H1 (cell line): ENCODE measurements at regions not wholly inside any gene's neighbourhood (a gene's known extent, or its start where the extent isn't known, plus 50 kb on each side); places are given as distances from the start of the nearest gene placed in this dataset.
"Not testable (repeated sequence)": the region's sequence is repeated elsewhere in the genome, so short reads cannot be mapped to it uniquely, and the experiment has no call there.

ENCODE experiments used
- CTCF ChIA-PET: fragments of 300-600 bp; sonication (Branson Sonifier 250); formaldehyde crosslinking; loops from one replicate; lab custom pipeline; 2021; ENCODE audit not compliant: partially characterized antibody; lab: Charles Lee
- POLR2A ChIA-PET: fragments of 300-600 bp; sonication (Branson Sonifier 250); formaldehyde crosslinking; loops from one replicate; lab custom pipeline; 2021; ENCODE audit warnings: inconsistent platforms; ENCODE audit not compliant: partially characterized antibody; lab: Charles Lee
- DNase-seq, 2 experiments: peaks; one replicate each; pipeline versions ENCODE4 v3.0.0 to v3.0.0-alpha.2; 2010 to 2022; ENCODE audit warnings: low spot score in 2 of 2, low read depth in 1 of 2, mixed read lengths in 1 of 2
- FAIRE-seq: peaks from 2 replicates; lab custom pipeline; 2011; peaks lifted over from hg19 to GRCh38; lab: Jason Lieb, UNC
- H2AFZ ChIP-seq: 2 replicates; pipeline ENCODE4 v1.8.1; 2012; ENCODE audit warnings: low read length, inconsistent platforms
- H2AK5ac ChIP-seq: 2 replicates; pipeline ENCODE4 v1.6.1; 2013; ENCODE audit warnings: low read depth, low read length
- H2BK120ac ChIP-seq: replicated peaks from 2 replicates; pipeline ENCODE3; 2013; ENCODE audit warnings: low read depth, low read length, inconsistent platforms
- H2BK12ac ChIP-seq: 2 replicates; pipeline ENCODE4 v1.6.1; 2013; ENCODE audit warnings: low read depth, low read length
- H2BK15ac ChIP-seq: 2 replicates; pipeline ENCODE4 v1.6.1; 2013; ENCODE audit warnings: low read length
- H2BK20ac ChIP-seq: 2 replicates; pipeline ENCODE4 v1.6.1; 2013; ENCODE audit warnings: low read length
- H2BK5ac ChIP-seq: 2 replicates; pipeline ENCODE4 v1.6.1; 2013; ENCODE audit warnings: low read depth, low read length
- H3K14ac ChIP-seq: 2 replicates; pipeline ENCODE4 v1.6.1; 2013; ENCODE audit warnings: inconsistent platforms; ENCODE audit not compliant: insufficient read length
- H3K18ac ChIP-seq: 2 replicates; pipeline ENCODE4 v1.6.1; 2013; ENCODE audit warnings: low read length; ENCODE audit errors: extremely low read depth
- H3K23ac ChIP-seq: 2 replicates; pipeline ENCODE4 v1.6.1; 2013; ENCODE audit warnings: inconsistent platforms; ENCODE audit not compliant: insufficient read length
- H3K23me2 ChIP-seq: 2 replicates; pipeline ENCODE4 v1.6.1; 2013; ENCODE audit warnings: low read depth, low read length
- H3K27ac ChIP-seq: 2 replicates; pipeline ENCODE4 v1.6.1; 2011; ENCODE audit warnings: low read depth, low read length, inconsistent platforms
- H3K27me3 ChIP-seq, 4 experiments: replicated peaks in 1 of 4; 1 replicate in 1 of 4; 2 replicates in 3 of 4; pipeline versions ENCODE4 v1.6.1 to v1.8.1; 2011 to 2013; ENCODE audit warnings: low read length in 3 of 4, mild to moderate bottlenecking in 3 of 4, inconsistent platforms in 2 of 4, mixed read lengths in 2 of 4, moderate library complexity in 1 of 4; ENCODE audit not compliant: control insufficient read depth in 3 of 4, insufficient read depth in 3 of 4; ENCODE audit errors: extremely low read depth in 1 of 4
- H3K36me3 ChIP-seq, 4 experiments: 2 replicates each; pipeline versions ENCODE4 v1.6.1 to v1.8.1; 2011 to 2013; ENCODE audit warnings: mild to moderate bottlenecking in 4 of 4, low read length in 3 of 4, moderate library complexity in 2 of 4, control low read depth in 1 of 4, inconsistent platforms in 1 of 4; ENCODE audit not compliant: insufficient read depth in 4 of 4, control insufficient read depth in 2 of 4
- H3K4ac ChIP-seq: replicated peaks from 2 replicates; pipeline ENCODE3; 2013; ENCODE audit warnings: low read length, low read depth, mixed read lengths, inconsistent platforms; ENCODE audit not compliant: insufficient read length
- H3K4me1 ChIP-seq, 4 experiments: replicated peaks in 1 of 4; 1 replicate in 1 of 4; 2 replicates in 3 of 4; pipeline versions ENCODE4 v1.6.1 to v1.8.1; 2011 to 2013; ENCODE audit warnings: low read length in 3 of 4, inconsistent platforms in 2 of 4, mixed read lengths in 1 of 4; ENCODE audit not compliant: insufficient read depth in 4 of 4, control insufficient read depth in 3 of 4
- H3K4me2 ChIP-seq, 2 experiments: 2 replicates each; pipeline versions ENCODE4 v1.6.1 to v1.8.1; 2011 to 2013; ENCODE audit warnings: low read depth in 2 of 2, low read length in 2 of 2, control low read depth in 1 of 2, inconsistent platforms in 1 of 2, mild to moderate bottlenecking in 1 of 2; ENCODE audit not compliant: insufficient read depth in 1 of 2
- H3K4me3 ChIP-seq, 4 experiments: fragments of 200-600, 300-600 bp in 1 of 4; sonication (generic), shearing (Covaris generic), sonication (Bioruptor Twin) in 1 of 4; 2 replicates each; pipeline versions ENCODE4 v1.5.1 to v1.8.1; 2011 to 2016; ENCODE audit warnings: low read length in 4 of 4, low read depth in 3 of 4, control low read depth in 2 of 4, inconsistent platforms in 2 of 4, mild to moderate bottlenecking in 2 of 4, mixed read lengths in 1 of 4, moderate library complexity in 1 of 4; ENCODE audit not compliant: insufficient read depth in 2 of 4; ENCODE audit errors: extremely low read depth in 1 of 4
- H3K56ac ChIP-seq: replicated peaks from 2 replicates; pipeline ENCODE3; 2013; ENCODE audit warnings: low read depth, mild to moderate bottlenecking, mixed read lengths, low read length, inconsistent platforms; ENCODE audit not compliant: insufficient read length
- H3K79me1 ChIP-seq: 2 replicates; pipeline ENCODE4 v1.6.1; 2013; ENCODE audit warnings: low read depth, low read length, control low read depth
- H3K79me2 ChIP-seq, 2 experiments: 2 replicates each; pipeline versions ENCODE4 v1.6.1 to v1.8.1; 2012 to 2013; ENCODE audit warnings: low read length in 2 of 2, mild to moderate bottlenecking in 2 of 2, inconsistent platforms in 1 of 2; ENCODE audit not compliant: insufficient read depth in 2 of 2, control insufficient read depth in 1 of 2
- H3K9ac ChIP-seq, 4 experiments: replicated peaks in 1 of 4; 1 replicate in 1 of 4; 2 replicates in 3 of 4; pipeline versions ENCODE4 v1.6.1 to v1.8.1; 2011 to 2013; ENCODE audit warnings: low read depth in 3 of 4, low read length in 3 of 4, control low read depth in 2 of 4, mild to moderate bottlenecking in 2 of 4, moderate library complexity in 2 of 4, inconsistent platforms in 1 of 4; ENCODE audit errors: extremely low read depth in 1 of 4
- H3K9me3 ChIP-seq, 2 experiments: 2 replicates each; pipeline versions ENCODE4 v1.6.1 to v1.8.1; 2012 to 2013; ENCODE audit warnings: mild to moderate bottlenecking in 2 of 2, moderate library complexity in 2 of 2, control low read depth in 1 of 2, inconsistent platforms in 1 of 2, low read depth in 1 of 2, low read length in 1 of 2, mixed read lengths in 1 of 2; ENCODE audit not compliant: insufficient read depth in 2 of 2
- H4K20me1 ChIP-seq, 2 experiments: replicated peaks in 1 of 2; 2 replicates each; pipeline versions ENCODE3 to v1.8.1; 2011 to 2013; ENCODE audit warnings: inconsistent platforms in 2 of 2, low read length in 2 of 2, mild to moderate bottlenecking in 1 of 2; ENCODE audit not compliant: insufficient read depth in 2 of 2, control insufficient read depth in 1 of 2
- H4K5ac ChIP-seq: 2 replicates; pipeline ENCODE4 v1.6.1; 2013; ENCODE audit warnings: low read length, low read depth, mixed read lengths, inconsistent platforms; ENCODE audit not compliant: insufficient read length
- H4K8ac ChIP-seq: 2 replicates; pipeline ENCODE4 v1.8.0; 2013; ENCODE audit warnings: mild to moderate bottlenecking, moderate library complexity, low read length, inconsistent platforms; ENCODE audit not compliant: insufficient read depth; ENCODE audit errors: extremely low read depth
- H4K91ac ChIP-seq: replicated peaks from 2 replicates; pipeline ENCODE3; 2013; ENCODE audit warnings: low read length, mixed read lengths, inconsistent platforms; ENCODE audit not compliant: insufficient read length
- CHD2 ChIP-seq: IDR thresholded peaks from 2 replicates; pipeline ENCODE4 v1.6.1; 2012; ENCODE audit warnings: low read length, improper control_type of control experiment
- EGR1 ChIP-seq: IDR thresholded peaks from 2 replicates; pipeline ENCODE4 v1.6.1; 2011; ENCODE audit warnings: low read depth, low read length, borderline replicate concordance
- FOSL1 ChIP-seq: IDR thresholded peaks from 2 replicates; pipeline ENCODE4 v1.6.1; 2011; ENCODE audit warnings: mild to moderate bottlenecking, low read depth, low read length, moderate library complexity; ENCODE audit not compliant: insufficient read depth
- MAX ChIP-seq: IDR thresholded peaks from 2 replicates; pipeline ENCODE4 v1.6.1; 2012; ENCODE audit warnings: inconsistent platforms
- SIN3A ChIP-seq, 2 experiments: IDR thresholded peaks in 1 of 2; conservative IDR thresholded peaks in 1 of 2; 2 replicates each; pipeline ENCODE4 v1.6.1; 2011 to 2012; ENCODE audit warnings: low read length in 2 of 2, improper control_type of control experiment in 1 of 2, low read depth in 1 of 2, mild to moderate bottlenecking in 1 of 2
- TCF12 ChIP-seq: IDR thresholded peaks from 2 replicates; pipeline ENCODE4 v1.6.1; 2011; ENCODE audit warnings: low read depth, mild to moderate bottlenecking, low read length
- WGBS, 2 experiments: shearing (Covaris generic) in 1 of 2; methylation state at CpG; one replicate each; pipeline versions ENCODE4 v1.1.6 to v1.1.7; 2013 to 2015; ENCODE audit warnings: low lambda C conversion rate in 2 of 2, mixed read lengths in 2 of 2, inconsistent platforms in 1 of 2, low coverage in 1 of 2, missing lambda C conversion rate in 1 of 2; ENCODE audit not compliant: insufficient replicate concordance in 2 of 2, insufficient coverage in 1 of 2, insufficient read length in 1 of 2; ENCODE audit errors: extremely low coverage in 1 of 2, missing lambda C conversion rate in 1 of 2; 5-methylcytosine and 5-hydroxymethylcytosine counted together
- TF ChIP-seq, protein P1 (sequence below): IDR thresholded peaks from 2 replicates; pipeline ENCODE4 v1.6.1; 2011; ENCODE audit warnings: low read depth, mild to moderate bottlenecking, low read length; ENCODE audit not compliant: insufficient read depth
- TF ChIP-seq, protein P2 (sequence below): IDR thresholded peaks from 2 replicates; pipeline ENCODE4 v1.6.1; 2011; ENCODE audit warnings: low read length, improper control_type of control experiment

GRCh38 chr6:121635355-121635754 is 199.9 kb downstream of the GJA1 start (continued):
- TF ChIP-seq FOSL1 (no peak), TCF12 (no peak), SIN3A (conservative IDR thresholded peaks at IDR 0.05 in 1 of 2, IDR thresholded peaks at IDR 0.05 in 1 of 2; ENCODE audit: low read depth in 1 of 2, low read length in 2 of 2) (no peak), CHD2 (no peak), MAX (no peak), EGR1 (no peak)
- TF ChIP-seq, protein P1, sequence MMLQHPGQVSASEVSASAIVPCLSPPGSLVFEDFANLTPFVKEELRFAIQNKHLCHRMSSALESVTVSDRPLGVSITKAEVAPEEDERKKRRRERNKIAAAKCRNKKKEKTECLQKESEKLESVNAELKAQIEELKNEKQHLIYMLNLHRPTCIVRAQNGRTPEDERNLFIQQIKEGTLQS, result no peak
- TF ChIP-seq, protein P2, sequence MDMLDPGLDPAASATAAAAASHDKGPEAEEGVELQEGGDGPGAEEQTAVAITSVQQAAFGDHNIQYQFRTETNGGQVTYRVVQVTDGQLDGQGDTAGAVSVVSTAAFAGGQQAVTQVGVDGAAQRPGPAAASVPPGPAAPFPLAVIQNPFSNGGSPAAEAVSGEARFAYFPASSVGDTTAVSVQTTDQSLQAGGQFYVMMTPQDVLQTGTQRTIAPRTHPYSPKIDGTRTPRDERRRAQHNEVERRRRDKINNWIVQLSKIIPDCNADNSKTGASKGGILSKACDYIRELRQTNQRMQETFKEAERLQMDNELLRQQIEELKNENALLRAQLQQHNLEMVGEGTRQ, result no peak

- not testable (repeated sequence) for H3K23ac ChIP-seq, H2AK5ac ChIP-seq, FAIRE-seq, H4K8ac ChIP-seq, H2BK120ac ChIP-seq, H3K27ac ChIP-seq, H3K9ac ChIP-seq, H3K18ac ChIP-seq, H2BK20ac ChIP-seq, H3K14ac ChIP-seq, H4K20me1 ChIP-seq, H3K4ac ChIP-seq, H2BK15ac ChIP-seq, H4K91ac ChIP-seq, H3K4me1 ChIP-seq, H3K56ac ChIP-seq, H3K79me2 ChIP-seq, H3K27me3 ChIP-seq, H3K79me1 ChIP-seq, H2BK12ac ChIP-seq, H3K4me3 ChIP-seq, H3K4me2 ChIP-seq, H2BK5ac ChIP-seq, DNase-seq, H2AFZ ChIP-seq, H4K5ac ChIP-seq, H3K23me2 ChIP-seq
- ChIA-PET POLR2A (interaction anchor here (1.3 kb wide), 1 partner anchor 17 kb away, joined by 5 read pairs; no protein-coding TSS in a partner anchor), CTCF (interaction anchor here (0.7 kb wide), 1 partner anchor 213 kb away, joined by 3 read pairs; no protein-coding TSS in a partner anchor)
- WGBS, 2 experiments, result 87% methylated on average over 2 of the region's 2 CpGs; no CpG with 5 or more reads in 1 of the 2 experiments
- Histone ChIP-seq H3K9me3 (peaks cover 41% of the 10 kb centered on the region in 2 experiments), H3K36me3 (peaks cover 0 to 31% (median 15%) of the 10 kb centered on the region in 4 experiments; a peak in 4 of 8 replicates)
These were observed 200.8 kb downstream of the GJA1 start for GRCh38 chr6:121636217-121636616.
